Kidney glomerular epithelial cell (primary cell): ENCODE measurements at regions not wholly inside any gene's neighbourhood (a gene's known extent, or its start where the extent isn't known, plus 50 kb on each side); places are given as distances from the start of the nearest gene placed in this dataset.
"Not testable (repeated sequence)": the region's sequence is repeated elsewhere in the genome, so short reads cannot be mapped to it uniquely, and the experiment has no call there.

ENCODE experiments used
- DNase-seq: peaks from one replicate; lab custom pipeline; 2025; lab: John Stamatoyannopoulos, UW

GRCh38 chr15:81822587-81822986 lies 223.2 kb downstream of the MEX3B start:
- DNase-seq, result not testable (repeated sequence)

GRCh38 chr15:81819924-81820635 lies 225.7 kb downstream of the MEX3B start:
- no peak for DNase-seq

- DNase-seq, result no peak
These were observed 230.8 kb downstream of the MEX3B start for GRCh38 chr15:81814882-81815455.

GRCh38 chr15:81813215-81813614 lies 232.6 kb downstream of the MEX3B start:
- no peak for DNase-seq

GRCh38 chr15:81812456-81812855 lies 233.4 kb downstream of the MEX3B start:
- DNase-seq, result no peak

- no peak for DNase-seq
These were observed 234.1 kb downstream of the MEX3B start for GRCh38 chr15:81811736-81812135.

GRCh38 chr15:81809543-81809942 lies 236.3 kb downstream of the MEX3B start:
- no peak for DNase-seq

GRCh38 chr15:81807806-81808205 lies 238.0 kb downstream of the MEX3B start:
- DNase-seq, result no peak

GRCh38 chr15:81807186-81807585 lies 238.6 kb downstream of the MEX3B start:
- no peak for DNase-seq

- DNase-seq, result no peak
These were observed 249.9 kb downstream of the MEX3B start for GRCh38 chr15:81795899-81796298.

GRCh38 chr15:81792646-81793045 lies 253.2 kb downstream of the MEX3B start:
- DNase-seq, result no peak

- DNase-seq, result not testable (repeated sequence)
These were observed 254.5 kb downstream of the MEX3B start for GRCh38 chr15:81791322-81791721.

- no peak for DNase-seq
These were observed 256.4 kb downstream of the MEX3B start for GRCh38 chr15:81789403-81789802.

- DNase-seq, result no peak
These were observed 259.0 kb downstream of the MEX3B start for GRCh38 chr15:81786776-81787175.

- DNase-seq, result no peak
These were observed 260.1 kb downstream of the MEX3B start for GRCh38 chr15:81785679-81786078.

- DNase-seq, result no peak
These were observed 260.6 kb downstream of the MEX3B start for GRCh38 chr15:81785181-81785580.

GRCh38 chr15:81784751-81785150 lies 261.1 kb downstream of the MEX3B start:
- DNase-seq, result no peak

GRCh38 chr15:81783586-81783985 lies 262.2 kb downstream of the MEX3B start:
- no peak for DNase-seq

- no peak for DNase-seq
These were observed 262.7 kb downstream of the MEX3B start for GRCh38 chr15:81783076-81783475.

GRCh38 chr15:81781395-81781794 lies 264.4 kb downstream of the MEX3B start:
- no peak for DNase-seq

- no peak for DNase-seq
These were observed 264.9 kb downstream of the MEX3B start for GRCh38 chr15:81780966-81781365.

GRCh38 chr15:81779181-81779580 lies 266.6 kb downstream of the MEX3B start:
- DNase-seq, result no peak

GRCh38 chr15:81777546-81777945 lies 268.3 kb downstream of the MEX3B start:
- no peak for DNase-seq

GRCh38 chr15:81776976-81777375 lies 268.8 kb downstream of the MEX3B start:
- DNase-seq, result no peak
